ENCODE measurements at regions not wholly inside any gene's neighbourhood (a gene's known extent, or its start where the extent isn't known, plus 50 kb on each side); places are given as distances from the start of the nearest gene placed in this dataset.

GRCh38 chr11:92875473-92875872 is 94.0 kb upstream of the MTNR1B start:
- no peaks in the 10 kb centered on the region for H3K27me3 Mint-ChIP-seq (ENCODE audit: insufficient read depth, low read depth, poor library complexity)
- no peak overlapping the region for H3K27ac Mint-ChIP-seq
- Histone ChIP-seq H2AFZ (no peak overlapping the region), H3K9me2 (ENCODE audit: insufficient read depth) (no peaks in the 10 kb centered on the region), H3K4me3 (no peak overlapping the region), H3K36me3 (ENCODE audit: insufficient read depth) (no peaks in the 10 kb centered on the region), H3K27me3 (ENCODE audit: insufficient read depth) (no peaks in the 10 kb centered on the region), H3F3A (replicated peaks; ENCODE audit: low read depth) (no peaks in the 10 kb centered on the region), H3K4me1 (ENCODE audit: insufficient read depth) (peaks cover 2% of the 10 kb centered on the region; the same call in 1 of the 2 replicates), H3K79me2 (replicated peaks; ENCODE audit: insufficient read depth) (no peaks in the 10 kb centered on the region), H3K4me2 (no peak overlapping the region), H3K27ac (ENCODE audit: low read depth) (no peak overlapping the region), H4K20me1 (replicated peaks; ENCODE audit: insufficient read depth) (no peaks in the 10 kb centered on the region)
- DNase-seq (ENCODE audit: low spot score) (peak; percentile 10), ATAC-seq (no peak)
- TF ChIP-seq CTCF (conservative IDR thresholded peaks at IDR 0.05; ENCODE audit: low read depth in 2 of 2), result no peak
- TF ChIP-seq ETS1 (IDR thresholded peaks at IDR 0.05), result no peak
- no peak for TF ChIP-seq JUNB (IDR thresholded peaks at IDR 0.05; ENCODE audit: unreplicated experiment)
- peaks cover 15% of the 10 kb centered on the region for H3K4me1 Mint-ChIP-seq
- H3K36me3 Mint-ChIP-seq (ENCODE audit: low read depth), result no peaks in the 10 kb centered on the region
- H3K4me3 Mint-ChIP-seq, result no peak overlapping the region
- no peaks in the 10 kb centered on the region for H3K9me3 Mint-ChIP-seq

GRCh38 chr11:92879086-92879485 is 90.4 kb upstream of the MTNR1B start:
- Histone ChIP-seq H3K36me3 (ENCODE audit: insufficient read depth) (0 out of 2 replicates have a peak, but pooled peaks cover 4% of the 10 kb centered on the region), H3K27ac (ENCODE audit: low read depth) (no peak overlapping the region), H3K4me2 (no peak overlapping the region), H3F3A (replicated peaks; ENCODE audit: low read depth) (no peaks in the 10 kb centered on the region), H3K79me2 (replicated peaks; ENCODE audit: insufficient read depth) (no peaks in the 10 kb centered on the region), H2AFZ (no peak overlapping the region), H4K20me1 (replicated peaks; ENCODE audit: insufficient read depth) (no peaks in the 10 kb centered on the region), H3K9me2 (ENCODE audit: insufficient read depth) (no peaks in the 10 kb centered on the region), H3K27me3 (ENCODE audit: insufficient read depth) (no peaks in the 10 kb centered on the region), H3K4me3 (no peak overlapping the region), H3K4me1 (ENCODE audit: insufficient read depth) (peaks cover 3% of the 10 kb centered on the region; the same call in 1 of the 2 replicates)
- H3K4me3 Mint-ChIP-seq, result no peak overlapping the region
- peak overlapping the region; percentile 78 for H3K27ac Mint-ChIP-seq
- H3K36me3 Mint-ChIP-seq (ENCODE audit: low read depth), result peaks cover 19% of the 10 kb centered on the region
- H3K27me3 Mint-ChIP-seq (ENCODE audit: insufficient read depth, low read depth, poor library complexity), result no peaks in the 10 kb centered on the region
- DNase-seq (ENCODE audit: low spot score), result no peak
- H3K4me1 Mint-ChIP-seq, result peaks cover 15% of the 10 kb centered on the region
- ATAC-seq, result no peak
- no peaks in the 10 kb centered on the region for H3K9me3 Mint-ChIP-seq
- TF ChIP-seq ZNF331 (CRISPR knock-in tag; IDR thresholded peaks at IDR 0.05; ENCODE audit: low read depth) (no peak), NANOG (IDR thresholded peaks at IDR 0.05; ENCODE audit: borderline replicate concordance) (no peak), CTCF (conservative IDR thresholded peaks at IDR 0.05; ENCODE audit: low read depth in 2 of 2) (no peak), ZNF462 (CRISPR knock-in tag; IDR thresholded peaks at IDR 0.05) (no peak), POLR2AphosphoS5 (IDR thresholded peaks at IDR 0.05; ENCODE audit: low read depth) (no peak), JUNB (IDR thresholded peaks at IDR 0.05; ENCODE audit: unreplicated experiment) (no peak), ETS1 (IDR thresholded peaks at IDR 0.05) (no peak), ZNF114 (CRISPR knock-in tag; IDR thresholded peaks at IDR 0.05) (no peak), EZH2 (IDR thresholded peaks at IDR 0.05; ENCODE audit: low read depth, unreplicated experiment) (no peak)

All from GM23338 (cell line).